B cell (primary cell): ENCODE measurements at regions not wholly inside any gene's neighbourhood (a gene's known extent, or its start where the extent isn't known, plus 50 kb on each side); places are given as distances from the start of the nearest gene placed in this dataset.

Experiments used
- ATAC-seq: fragments of 200-7000 bp; cut with Tn5 transposase; one replicate; pipeline ENCODE4 v1.10.0; 2021; ENCODE audit warnings: low read depth, mild to moderate bottlenecking, moderate number of reproducible peaks, moderate library complexity
- CTCF ChIA-PET: fragments of 350-600 bp; sonication (Branson Sonifier 250); formaldehyde crosslinking; loops from one replicate; lab custom pipeline; 2021; ENCODE audit warnings: antibody characterized with exemption, inconsistent platforms; lab: Charles Lee
- POLR2A ChIA-PET: fragments of 350-600 bp; sonication (Branson Sonifier 250); formaldehyde crosslinking; loops from one replicate; lab custom pipeline; 2021; ENCODE audit warnings: antibody characterized with exemption; lab: Charles Lee
- DNase-seq: peaks from one replicate; pipeline ENCODE4 v3.0.0; 2013
- H2AFZ ChIP-seq: 2 replicates; pipeline ENCODE4 v1.6.1; 2012; ENCODE audit warnings: mild to moderate bottlenecking, low read depth, low read length; ENCODE audit not compliant: insufficient read depth, poor library complexity, severe bottlenecking
- H3K27ac ChIP-seq, 2 donors: 1 replicate in 1 of 2; 2 replicates in 1 of 2; pipeline ENCODE4 v1.5.1; 2012 to 2013; ENCODE audit warnings: low read length in 2 of 2, mild to moderate bottlenecking in 2 of 2, moderate library complexity in 1 of 2
- H3K27me3 ChIP-seq, 4 experiments: fragments of 200-600 bp in 1 of 4; sonication (generic) in 1 of 4; replicated peaks in 1 of 4; 1 replicate in 2 of 4; 2 replicates in 2 of 4; pipeline versions ENCODE4 v1.6.1 to v1.7.0; 2013 to 2016; ENCODE audit warnings: low read length in 3 of 4, mild to moderate bottlenecking in 2 of 4, mixed read lengths in 1 of 4, moderate library complexity in 1 of 4; ENCODE audit not compliant: insufficient read depth in 4 of 4, control insufficient read depth in 3 of 4; ENCODE audit errors: control extremely low read depth in 1 of 4
- H3K36me3 ChIP-seq, 2 experiments: replicated peaks in 1 of 2; 1 replicate in 1 of 2; 2 replicates in 1 of 2; pipeline versions ENCODE4 v1.6.1 to v1.7.1; 2013; ENCODE audit warnings: low read length in 1 of 2; ENCODE audit not compliant: insufficient read depth in 2 of 2, control insufficient read depth in 1 of 2; ENCODE audit errors: control extremely low read depth in 1 of 2, extremely low read depth in 1 of 2
- H3K4me1 ChIP-seq, 2 donors: fragments of 200-600 bp in 1 of 2; sonication (generic) in 1 of 2; 1 replicate in 1 of 2; 2 replicates in 1 of 2; pipeline versions ENCODE4 v1.5.1 to v1.6.1; 2013 to 2017; ENCODE audit warnings: low read length in 2 of 2; ENCODE audit not compliant: control insufficient read depth in 2 of 2, insufficient read depth in 2 of 2
- H3K4me2 ChIP-seq: replicated peaks from 2 replicates; pipeline ENCODE3; 2012; ENCODE audit warnings: mild to moderate bottlenecking, low read depth, low read length; ENCODE audit not compliant: poor library complexity, severe bottlenecking
- H3K4me3 ChIP-seq, 5 experiments: fragments of 200-600 bp in 1 of 5; sonication (generic) in 1 of 5; 1 replicate in 3 of 5; 2 replicates in 2 of 5; pipeline versions ENCODE4 v1.5.1 to v1.7.0; 2011 to 2016; ENCODE audit warnings: low read length in 4 of 5, mild to moderate bottlenecking in 4 of 5, low read depth in 2 of 5, control low read depth in 1 of 5, moderate library complexity in 1 of 5; ENCODE audit not compliant: insufficient read depth in 1 of 5; ENCODE audit errors: control extremely low read depth in 1 of 5, extremely low read depth in 1 of 5
- H3K79me2 ChIP-seq: fragments of 200-600 bp; sonication (generic); one replicate; pipeline ENCODE4 v1.6.0; 2016; ENCODE audit warnings: low read length; ENCODE audit not compliant: control insufficient read depth, insufficient read depth
- H3K9ac ChIP-seq: fragments of 200-600 bp; sonication (generic); 2 replicates; pipeline ENCODE4 v1.6.1; 2017; ENCODE audit warnings: mild to moderate bottlenecking, low read length, moderate library complexity
- H3K9me3 ChIP-seq, 3 donors: one replicate each; pipeline versions ENCODE4 v1.6.1 to v1.7.1; 2013; ENCODE audit warnings: low read length in 2 of 3; ENCODE audit not compliant: control insufficient read depth in 2 of 3, insufficient read depth in 1 of 3; ENCODE audit errors: control extremely low read depth in 1 of 3
- H4K20me1 ChIP-seq: 2 replicates; pipeline ENCODE4 v1.6.0; 2012; ENCODE audit warnings: mild to moderate bottlenecking, low read length; ENCODE audit not compliant: insufficient read depth, control insufficient read depth, poor library complexity, severe bottlenecking
- H3K27ac Mint-ChIP-seq: one replicate; pipeline ENCODE4 v1.8.0; 2021; ENCODE audit warnings: mixed read lengths
- H3K27me3 Mint-ChIP-seq: one replicate; pipeline ENCODE4 v1.8.0; 2021; ENCODE audit warnings: mixed read lengths
- H3K4me1 Mint-ChIP-seq: one replicate; pipeline ENCODE4 v1.8.0; 2021; ENCODE audit warnings: mixed read lengths
- H3K4me3 Mint-ChIP-seq: one replicate; pipeline ENCODE4 v1.8.0; 2021; ENCODE audit warnings: mixed read lengths
- H3K9me3 Mint-ChIP-seq: one replicate; pipeline ENCODE4 v1.8.0; 2022; ENCODE audit warnings: mixed read lengths; ENCODE audit not compliant: insufficient read depth
- CTCF ChIP-seq: fragments of 200-600 bp; IDR thresholded peaks from one replicate; pipeline ENCODE4 v1.8.0; 2022; ENCODE audit warnings: antibody characterized with exemption, mild to moderate bottlenecking
- EZH2 ChIP-seq: IDR thresholded peaks from 2 replicates; pipeline ENCODE4 v1.6.1; 2012; ENCODE audit warnings: borderline replicate concordance, low read depth, mild to moderate bottlenecking, moderate library complexity, low read length; ENCODE audit not compliant: insufficient read depth, poor library complexity, severe bottlenecking
- WGBS: methylation state at CpG from one replicate; pipeline ENCODE4 v1.1.5; 2013; ENCODE audit warnings: missing lambda C conversion rate; ENCODE audit not compliant: insufficient coverage; 5-methylcytosine and 5-hydroxymethylcytosine counted together
- intact Hi-C: fragments of 100-400 bp; cut with micrococcal nuclease; formaldehyde crosslinking; loops from one replicate; pipeline ENCODE4 v1.10.0; 2022

DNA sequence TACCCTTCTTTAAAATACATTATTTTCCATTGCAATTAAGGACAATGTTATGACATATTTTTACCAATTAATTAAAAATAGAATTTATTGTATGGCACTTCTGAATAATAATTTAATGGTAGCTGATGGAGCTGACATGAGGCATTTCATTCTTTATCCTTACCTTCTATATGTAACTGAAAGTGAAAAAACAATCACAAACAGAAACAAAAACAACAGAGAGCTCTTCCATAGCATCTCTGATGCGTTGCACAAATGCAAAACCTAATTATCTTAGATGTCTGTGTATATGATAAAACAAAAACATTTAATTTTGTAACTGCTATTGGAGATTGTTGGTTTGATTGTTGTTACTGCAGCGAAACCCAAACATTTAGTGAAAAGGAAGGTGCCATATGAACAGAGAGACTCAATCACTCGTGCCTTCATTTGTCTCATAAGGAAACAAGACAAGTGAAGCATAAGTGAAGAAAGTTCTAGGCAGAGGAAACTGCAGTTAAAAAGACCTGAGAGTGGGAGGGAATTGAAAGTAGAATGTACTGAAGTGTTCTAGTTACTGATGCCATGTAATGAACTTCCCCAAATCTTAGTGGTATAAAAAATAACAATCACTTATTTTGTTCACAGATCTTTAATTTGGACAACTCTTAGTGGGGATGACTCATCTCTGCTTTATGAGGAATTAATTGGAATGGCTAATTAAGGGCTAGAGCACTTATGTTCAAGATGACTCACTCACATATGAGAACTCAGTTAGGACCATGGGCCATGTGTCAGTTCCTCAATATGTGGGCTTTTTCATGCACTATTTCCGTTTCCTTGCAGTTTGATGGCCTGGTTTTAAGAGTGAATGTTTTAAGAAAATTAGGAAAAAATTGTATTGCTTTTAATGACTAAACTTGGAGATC, 245.0 kb upstream of the OLFM3 start:
- Histone ChIP-seq H3K36me3 (no peaks in the 10 kb centered on the region), H2AFZ (no peak overlapping the region), H3K4me1 (no peaks in the 10 kb centered on the region), H3K79me2 (no peaks in the 10 kb centered on the region), H4K20me1 (no peaks in the 10 kb centered on the region), H3K9me3 (no peaks in the 10 kb centered on the region), H3K4me3 (no peak overlapping the region), H3K27ac (no peak overlapping the region), H3K27me3 (no peaks in the 10 kb centered on the region), H3K9ac (no peak overlapping the region), H3K4me2 (no peak overlapping the region)
- Mint-ChIP-seq H3K4me3 (no peak overlapping the region), H3K27me3 (no peaks in the 10 kb centered on the region), H3K27ac (no peak overlapping the region), H3K4me1 (no peaks in the 10 kb centered on the region), H3K9me3 (no peaks in the 10 kb centered on the region)
- TF ChIP-seq CTCF, result no peak
- TF ChIP-seq EZH2, result no peak
- DNase-seq, result no peak
- WGBS, result 57% methylated on average over 1 of the region's 4 CpGs
- POLR2A ChIA-PET, result no interaction called here
- intact Hi-C loops, result no loop called here
- no peak for ATAC-seq
- CTCF ChIA-PET, result no interaction called here

DNA sequence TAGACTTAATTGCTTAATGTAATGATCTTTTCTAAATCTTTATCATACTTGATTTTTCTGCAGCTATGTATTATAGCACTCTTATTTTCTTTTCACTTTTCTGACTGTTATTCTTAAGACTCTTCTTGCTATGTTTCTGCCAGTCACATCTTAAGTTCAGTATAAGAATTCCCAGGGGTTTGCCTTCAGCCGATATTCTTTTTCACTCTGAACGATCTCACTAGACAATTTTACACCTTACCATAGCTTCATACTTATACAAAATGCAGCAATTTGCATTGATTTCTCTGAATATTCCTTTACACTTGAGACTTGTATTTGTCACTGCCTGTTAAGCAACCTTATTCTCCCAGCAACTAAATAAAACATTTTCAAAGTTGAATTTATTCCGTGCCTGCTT, 242.5 kb upstream of the OLFM3 start:
- H3K36me3 ChIP-seq, result no peaks in the 10 kb centered on the region
- POLR2A ChIA-PET, result no interaction called here
- H3K4me1 ChIP-seq, result no peaks in the 10 kb centered on the region
- no peak overlapping the region for H3K4me3 ChIP-seq
- DNase-seq (no peak), ATAC-seq (no peak)
- no peaks in the 10 kb centered on the region for H3K4me1 Mint-ChIP-seq
- H2AFZ ChIP-seq, result no peak overlapping the region
- no peak overlapping the region for H3K4me3 Mint-ChIP-seq
- CTCF ChIA-PET, result no interaction called here
- intact Hi-C loops, result no loop called here
- H3K9ac ChIP-seq, result no peak overlapping the region
- 94% methylated on average over 2 of the region's 3 CpGs for WGBS
- no peak overlapping the region for H3K27ac ChIP-seq
- peaks cover 0 to 8% (median 0%) of the 10 kb centered on the region in 3 donors for H3K9me3 ChIP-seq
- H3K79me2 ChIP-seq, result no peaks in the 10 kb centered on the region
- H3K9me3 Mint-ChIP-seq, result peaks cover 3% of the 10 kb centered on the region
- H3K4me2 ChIP-seq, result no peak overlapping the region
- no peaks in the 10 kb centered on the region for H4K20me1 ChIP-seq
- H3K27me3 Mint-ChIP-seq, result no peaks in the 10 kb centered on the region
- TF ChIP-seq CTCF, result no peak
- no peak for TF ChIP-seq EZH2
- H3K27ac Mint-ChIP-seq, result no peak overlapping the region
- no peaks in the 10 kb centered on the region for H3K27me3 ChIP-seq
